ENCODE measurements at regions not wholly inside any gene's neighbourhood (a gene's known extent, or its start where the extent isn't known, plus 50 kb on each side); places are given as distances from the start of the nearest gene placed in this dataset.

DNA sequence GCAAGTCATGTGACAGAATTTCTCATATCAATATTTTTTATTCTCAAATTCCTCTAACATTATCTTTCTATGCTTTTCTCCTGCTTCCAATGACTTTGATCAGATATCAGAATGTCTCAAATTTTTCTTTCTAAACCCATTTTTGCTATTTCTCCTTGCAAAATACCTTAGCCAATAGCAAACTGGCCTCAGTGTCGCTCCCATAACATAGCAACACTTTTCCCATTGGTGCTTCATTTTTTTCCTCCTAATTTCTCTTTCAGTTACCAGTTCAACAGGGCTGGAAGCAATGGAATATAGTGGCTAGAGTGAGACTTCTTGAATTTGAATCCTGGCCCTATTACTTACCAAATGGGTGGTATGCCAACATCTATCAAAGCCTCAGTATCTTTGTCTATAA, 1091.6 kb downstream of the C4orf33 start:
- peaks cover 13 to 20% of the 10 kb centered on the region in 2 donors for H3K9me3 Mint-ChIP-seq
- H3K4me3 Mint-ChIP-seq = no peak overlapping the region

DNA sequence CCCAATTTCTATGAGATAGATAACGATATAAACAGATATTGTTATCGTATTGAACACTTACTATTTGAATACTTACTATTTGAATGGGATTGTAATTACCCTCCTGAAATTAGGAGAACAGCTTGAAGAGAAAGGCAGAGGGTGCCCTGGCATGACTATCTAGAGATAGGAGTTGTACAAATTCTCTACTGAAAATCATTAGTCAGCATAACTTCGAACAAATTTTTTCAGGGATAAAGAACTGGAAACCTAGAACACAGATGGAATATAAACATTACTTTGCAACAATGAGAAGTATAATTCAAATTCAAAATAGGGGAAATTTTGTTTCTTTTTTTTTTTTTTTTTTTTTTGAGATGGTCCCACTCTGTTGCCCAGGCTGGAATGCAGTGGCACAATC, 1096.8 kb downstream of the C4orf33 start:
- Mint-ChIP-seq H3K4me3 (no peak overlapping the region), H3K27me3 (no peaks in the 10 kb centered on the region), H3K9me3 (peaks cover 15 to 18% of the 10 kb centered on the region in 2 donors), H3K4me1 (ENCODE audit: low read depth in 2 of 2) (no peaks in the 10 kb centered on the region), H3K27ac (no peak overlapping the region), H3K36me3 (ENCODE audit: insufficient read depth) (peaks cover 8% of the 10 kb centered on the region)
- DNase-seq (no peak), ATAC-seq (replicated peaks) (no peak)

More for the DNA sequence above, 1091.6 kb downstream of the C4orf33 start:
- DNase-seq (no peak), ATAC-seq (replicated peaks) (no peak)
- no peak overlapping the region for H3K27ac Mint-ChIP-seq
- H3K27me3 Mint-ChIP-seq = no peaks in the 10 kb centered on the region
- H3K36me3 Mint-ChIP-seq (ENCODE audit: insufficient read depth) = no peaks in the 10 kb centered on the region
- H3K4me1 Mint-ChIP-seq (ENCODE audit: low read depth in 2 of 2) = no peaks in the 10 kb centered on the region

DNA sequence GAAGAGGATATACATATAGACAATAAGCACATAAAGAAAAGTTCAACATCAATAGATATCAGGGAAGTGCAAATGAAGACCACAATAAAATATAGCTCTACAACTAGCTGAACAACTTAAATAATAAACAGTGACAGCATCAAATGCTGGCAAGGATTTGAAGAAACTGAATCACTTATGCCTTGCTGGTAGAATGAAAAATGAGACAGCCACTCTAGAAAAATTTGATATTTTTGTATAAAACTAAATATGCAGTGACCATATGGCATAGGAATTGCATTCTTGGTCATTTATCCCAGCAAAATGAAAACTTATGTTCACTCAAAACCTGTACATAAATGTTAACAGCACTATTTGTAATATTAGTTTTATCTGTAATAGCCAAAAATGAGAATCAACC, 1102.0 kb downstream of the C4orf33 start:
- no peaks in the 10 kb centered on the region for H3K4me1 Mint-ChIP-seq (ENCODE audit: low read depth in 2 of 2)
- peaks cover 8 to 14% of the 10 kb centered on the region in 2 donors for H3K9me3 Mint-ChIP-seq
- no peak for ATAC-seq (replicated peaks)
- DNase-seq = no peak
- H3K4me3 Mint-ChIP-seq = no peak overlapping the region
- no peak overlapping the region for H3K27ac Mint-ChIP-seq
- H3K27me3 Mint-ChIP-seq = no peaks in the 10 kb centered on the region
- peaks cover 8% of the 10 kb centered on the region for H3K36me3 Mint-ChIP-seq (ENCODE audit: insufficient read depth)

DNA sequence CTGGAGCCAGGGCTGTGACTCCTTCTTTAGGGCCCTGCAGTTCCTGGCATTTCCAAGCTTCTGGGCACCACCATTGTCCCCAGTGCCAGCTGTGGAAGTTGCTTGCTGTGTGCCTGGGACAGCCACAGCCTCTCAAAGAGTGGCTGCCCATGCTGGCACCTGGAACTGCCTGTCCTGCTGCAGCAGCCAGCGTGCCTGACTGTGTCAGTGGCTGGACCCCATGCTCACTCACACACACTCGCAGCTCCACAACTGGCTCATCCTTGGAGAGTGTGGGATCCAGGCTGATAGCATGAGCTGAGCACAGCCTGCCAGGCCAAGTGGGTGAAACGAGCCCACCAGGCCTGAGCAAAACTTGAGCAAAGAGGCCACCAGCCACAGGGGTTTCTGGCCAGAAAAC, 1107.6 kb downstream of the C4orf33 start:
- Mint-ChIP-seq H3K4me1 (ENCODE audit: low read depth in 2 of 2) (no peaks in the 10 kb centered on the region), H3K9me3 (peaks cover 4 to 7% of the 10 kb centered on the region in 2 donors), H3K27me3 (no peaks in the 10 kb centered on the region), H3K4me3 (no peak overlapping the region), H3K27ac (no peak overlapping the region), H3K36me3 (ENCODE audit: insufficient read depth) (no peaks in the 10 kb centered on the region)
- ATAC-seq (replicated peaks) (no peak), DNase-seq (no peak)

DNA sequence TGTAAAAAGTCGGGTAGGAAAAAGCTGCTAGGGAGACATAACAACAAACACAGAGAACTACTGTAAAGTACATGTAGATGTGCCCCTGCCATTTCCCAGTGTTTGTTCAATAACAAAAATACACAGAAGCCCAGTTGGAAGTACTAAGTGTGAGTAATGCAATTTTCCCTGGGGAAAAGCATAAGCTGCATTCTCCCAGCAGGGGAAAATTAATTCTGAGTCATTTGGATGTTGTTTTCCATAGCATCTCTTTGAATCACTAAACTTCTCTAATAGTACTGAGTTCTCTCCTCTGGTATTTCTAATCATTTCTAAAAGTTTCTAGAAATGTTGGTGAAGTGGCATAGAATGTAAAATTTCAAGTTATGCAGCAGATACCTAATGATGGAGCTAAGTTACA, 1114.9 kb downstream of the C4orf33 start:
- DNase-seq (no peak), ATAC-seq (replicated peaks) (no peak)
- H3K4me3 Mint-ChIP-seq = no peak overlapping the region
- H3K27me3 Mint-ChIP-seq = no peaks in the 10 kb centered on the region
- no peaks in the 10 kb centered on the region for H3K4me1 Mint-ChIP-seq (ENCODE audit: low read depth in 2 of 2)
- H3K9me3 Mint-ChIP-seq = no peaks in the 10 kb centered on the region
- no peak overlapping the region for H3K27ac Mint-ChIP-seq
- H3K36me3 Mint-ChIP-seq (ENCODE audit: insufficient read depth) = no peaks in the 10 kb centered on the region

DNA sequence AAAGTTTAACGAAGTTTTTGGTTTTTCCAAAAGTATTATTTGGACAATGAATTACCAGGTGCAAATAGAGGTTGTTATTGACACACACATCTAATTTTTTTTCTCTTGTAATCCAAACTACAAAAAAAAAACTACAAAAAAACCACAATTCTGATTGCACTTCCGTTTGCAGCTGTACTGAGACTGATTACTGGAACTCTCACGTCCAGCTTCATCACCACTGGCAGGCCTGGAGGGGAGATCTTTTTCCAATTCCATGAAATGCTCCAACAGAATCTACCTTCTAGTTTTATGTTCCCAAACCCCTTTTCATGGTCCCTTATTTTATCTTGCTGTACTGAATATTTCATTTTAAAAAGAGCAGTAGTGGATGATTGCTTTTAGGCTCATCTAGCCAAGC, 1118.3 kb downstream of the C4orf33 start:
- Mint-ChIP-seq H3K4me1 (ENCODE audit: low read depth in 2 of 2) (no peaks in the 10 kb centered on the region), H3K27me3 (no peaks in the 10 kb centered on the region), H3K4me3 (no peak overlapping the region), H3K36me3 (ENCODE audit: insufficient read depth) (no peaks in the 10 kb centered on the region), H3K27ac (no peak overlapping the region), H3K9me3 (no peaks in the 10 kb centered on the region)
- DNase-seq = no peak
- no peak for ATAC-seq (replicated peaks)

DNA sequence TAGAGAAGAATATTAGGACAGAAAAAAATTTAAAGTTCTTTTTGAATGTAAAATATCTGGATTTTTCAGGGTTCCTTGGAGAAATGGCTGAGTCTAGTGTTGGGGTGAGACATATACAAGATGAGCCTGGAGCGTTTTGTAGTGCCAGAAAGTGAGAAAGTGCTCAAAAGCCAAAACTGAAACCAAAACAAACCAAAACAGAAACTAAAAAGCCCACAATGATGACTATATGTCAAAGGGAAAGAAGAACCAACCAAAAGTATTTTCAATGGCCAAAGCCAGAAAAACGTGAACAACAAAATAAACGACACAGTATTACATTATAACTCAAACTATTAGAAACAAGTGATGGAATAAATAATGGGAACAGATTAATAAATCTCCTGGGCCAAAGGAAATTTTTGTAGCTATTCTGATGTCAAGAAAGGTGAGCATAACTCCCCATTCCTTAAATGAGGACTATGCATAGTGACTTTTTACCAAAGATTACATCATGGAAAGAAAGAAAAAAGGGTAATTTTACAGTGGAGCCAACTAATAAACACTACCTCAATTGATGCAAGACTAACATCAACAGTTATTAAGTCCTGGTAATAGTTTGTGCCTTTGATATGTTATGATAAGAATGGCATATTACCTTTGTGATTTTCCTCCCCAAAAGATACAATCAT, 1137.6 kb downstream of the C4orf33 start:
- peak; percentile 42 for ATAC-seq (replicated peaks)
- H3K36me3 Mint-ChIP-seq (ENCODE audit: insufficient read depth) = no peaks in the 10 kb centered on the region
- H3K4me1 Mint-ChIP-seq (ENCODE audit: low read depth in 2 of 2) = no peaks in the 10 kb centered on the region
- H3K27ac Mint-ChIP-seq = peak overlapping the region in 1 of 2 donors; percentile 26
- DNase-seq = no peak
- H3K27me3 Mint-ChIP-seq = no peaks in the 10 kb centered on the region
- peak overlapping the region in 1 of 2 donors; percentile 15 for H3K4me3 Mint-ChIP-seq
- no peaks in the 10 kb centered on the region for H3K9me3 Mint-ChIP-seq

DNA sequence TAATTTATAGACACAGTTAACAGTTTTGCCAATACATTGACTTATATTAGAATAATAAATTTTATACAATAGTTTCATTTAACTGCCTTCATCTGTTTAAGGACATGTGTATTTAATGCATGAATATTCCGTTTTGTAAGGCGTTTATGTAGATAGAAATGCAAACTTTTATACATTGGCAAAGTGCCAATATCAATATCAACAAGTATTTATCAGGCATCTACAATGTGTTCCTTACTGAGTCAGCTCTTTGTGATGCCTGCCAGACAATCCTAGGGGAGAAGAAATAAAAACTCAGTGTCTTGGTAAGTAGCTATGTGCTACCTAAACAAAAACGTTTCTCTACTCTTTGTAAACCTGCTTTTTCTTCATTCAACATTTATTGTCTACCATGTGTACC, 1142.2 kb downstream of the C4orf33 start:
- Mint-ChIP-seq H3K27me3 (no peaks in the 10 kb centered on the region), H3K27ac (no peak overlapping the region), H3K36me3 (ENCODE audit: insufficient read depth) (no peaks in the 10 kb centered on the region), H3K4me1 (ENCODE audit: low read depth in 2 of 2) (no peaks in the 10 kb centered on the region), H3K4me3 (no peak overlapping the region), H3K9me3 (peaks cover 2 to 5% of the 10 kb centered on the region in 2 donors)
- ATAC-seq (replicated peaks) (no peak), DNase-seq (no peak)

DNA sequence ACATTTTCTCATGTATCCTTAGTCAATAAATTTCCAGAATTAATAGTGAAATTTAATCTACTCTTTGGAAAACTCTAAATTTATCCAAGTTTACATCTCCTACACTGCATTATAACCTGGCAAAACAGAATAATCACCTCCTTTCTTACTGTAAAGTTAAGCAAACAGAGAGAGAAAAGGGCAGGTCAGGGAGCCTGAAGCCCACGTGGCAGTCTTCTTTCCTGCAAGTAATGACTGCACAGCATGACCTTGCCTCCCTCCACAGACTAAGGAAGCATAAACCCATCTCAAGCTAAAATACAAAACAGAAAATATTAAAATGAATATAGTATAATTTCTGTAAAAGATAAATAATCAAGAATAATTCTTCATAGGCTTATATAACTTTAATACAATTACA, 1153.0 kb downstream of the C4orf33 start:
- Mint-ChIP-seq H3K9me3 (peaks cover 0 to 2% of the 10 kb centered on the region in 2 donors), H3K4me1 (ENCODE audit: low read depth in 2 of 2) (no peaks in the 10 kb centered on the region), H3K36me3 (ENCODE audit: insufficient read depth) (no peaks in the 10 kb centered on the region), H3K4me3 (no peak overlapping the region), H3K27me3 (no peaks in the 10 kb centered on the region), H3K27ac (no peak overlapping the region)
- ATAC-seq (replicated peaks) (no peak), DNase-seq (no peak)

DNA sequence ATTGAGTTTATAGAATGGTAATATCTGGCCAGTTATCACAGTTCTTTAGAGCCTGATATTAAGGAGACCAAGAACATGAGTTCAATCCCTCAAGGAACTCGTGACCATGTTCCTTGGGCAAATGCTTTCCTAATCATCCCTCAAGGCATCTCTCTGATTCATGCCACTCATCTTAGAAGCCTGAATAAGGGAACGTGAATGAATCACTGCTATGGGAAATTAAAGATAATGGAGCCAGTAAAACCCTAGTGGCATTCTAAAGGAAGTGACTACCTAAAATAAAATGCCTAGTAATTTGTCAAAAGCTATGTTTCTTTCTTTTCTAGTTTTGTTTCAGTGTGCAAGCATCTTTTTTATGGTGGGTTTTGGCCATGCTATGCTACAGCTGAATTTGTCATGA, 1161.3 kb downstream of the C4orf33 start:
- Mint-ChIP-seq H3K36me3 (ENCODE audit: insufficient read depth) (no peaks in the 10 kb centered on the region), H3K9me3 (no peaks in the 10 kb centered on the region), H3K4me1 (ENCODE audit: low read depth in 2 of 2) (no peaks in the 10 kb centered on the region), H3K4me3 (no peak overlapping the region), H3K27ac (no peak overlapping the region), H3K27me3 (no peaks in the 10 kb centered on the region)
- ATAC-seq (replicated peaks) = no peak
- DNase-seq = no peak

DNA sequence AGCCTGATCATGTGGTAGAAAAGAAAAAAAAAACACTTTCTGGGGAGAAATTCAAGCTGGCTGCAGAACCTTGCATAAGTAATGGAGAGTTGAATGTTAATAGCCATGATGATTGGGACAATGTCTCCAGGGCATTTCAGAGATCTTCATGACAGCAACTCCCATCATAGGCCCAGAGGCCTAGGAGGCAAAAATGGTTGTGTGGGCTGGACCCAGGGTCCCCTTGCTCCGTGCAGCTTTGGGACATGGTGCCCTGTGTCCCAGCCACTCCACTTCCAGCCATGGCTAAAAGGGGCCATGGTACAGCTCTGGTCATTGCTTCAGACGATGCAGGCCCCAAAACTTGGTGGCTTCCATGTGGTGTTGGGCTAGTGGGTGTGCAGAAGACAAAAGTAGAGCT, 1170.9 kb downstream of the C4orf33 start:
- Mint-ChIP-seq H3K9me3 (peaks cover 9 to 34% of the 10 kb centered on the region in 2 donors), H3K36me3 (ENCODE audit: insufficient read depth) (no peaks in the 10 kb centered on the region), H3K4me3 (no peak overlapping the region), H3K27ac (no peak overlapping the region), H3K27me3 (no peaks in the 10 kb centered on the region), H3K4me1 (ENCODE audit: low read depth in 2 of 2) (no peaks in the 10 kb centered on the region)
- ATAC-seq (replicated peaks) = no peak
- no peak for DNase-seq

DNA sequence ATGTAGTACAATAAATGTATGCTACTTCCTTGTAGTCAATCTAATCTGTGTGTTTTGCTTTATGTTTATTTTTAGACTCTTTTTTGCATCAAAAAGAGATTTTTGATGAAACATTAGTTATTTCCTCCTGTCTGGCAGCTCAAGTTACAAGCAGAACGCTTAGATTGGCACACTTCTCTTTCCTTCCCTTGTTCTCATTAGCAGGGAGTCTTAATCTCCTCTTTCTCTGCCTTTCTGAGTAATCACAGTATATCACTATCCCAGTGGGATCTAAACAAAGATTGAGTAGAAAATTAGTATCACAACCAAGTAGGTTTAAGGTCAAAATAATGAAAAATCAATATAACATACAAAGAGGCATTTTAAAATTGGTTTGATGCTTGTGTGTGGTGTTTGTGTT, 1192.6 kb downstream of the C4orf33 start:
- DNase-seq (no peak), ATAC-seq (replicated peaks) (no peak)
- Mint-ChIP-seq H3K9me3 (peaks cover 11 to 17% of the 10 kb centered on the region in 2 donors), H3K36me3 (ENCODE audit: insufficient read depth) (no peaks in the 10 kb centered on the region), H3K27ac (no peak overlapping the region), H3K4me1 (ENCODE audit: low read depth in 2 of 2) (no peaks in the 10 kb centered on the region), H3K27me3 (no peaks in the 10 kb centered on the region), H3K4me3 (no peak overlapping the region)

DNA sequence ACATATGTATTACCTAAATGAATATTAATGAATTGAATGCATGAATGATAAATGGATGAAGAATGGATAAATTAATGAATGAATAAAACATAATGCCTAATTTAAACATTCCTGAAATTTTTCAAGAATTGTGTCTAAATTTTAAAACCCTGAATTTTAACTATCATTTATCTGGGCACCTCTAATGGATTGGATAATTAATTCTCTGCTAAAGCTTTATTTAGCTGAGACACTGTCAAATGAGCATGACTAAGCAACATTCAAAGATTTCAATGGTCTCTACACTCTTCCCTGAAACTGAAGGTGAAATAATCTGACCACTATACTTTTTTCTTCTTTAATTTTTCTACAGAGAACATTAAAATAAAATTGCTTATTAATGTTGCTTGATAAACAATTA, 1197.7 kb downstream of the C4orf33 start:
- ATAC-seq (replicated peaks) = no peak
- Mint-ChIP-seq H3K27me3 (no peaks in the 10 kb centered on the region), H3K36me3 (ENCODE audit: insufficient read depth) (no peaks in the 10 kb centered on the region)

DNA sequence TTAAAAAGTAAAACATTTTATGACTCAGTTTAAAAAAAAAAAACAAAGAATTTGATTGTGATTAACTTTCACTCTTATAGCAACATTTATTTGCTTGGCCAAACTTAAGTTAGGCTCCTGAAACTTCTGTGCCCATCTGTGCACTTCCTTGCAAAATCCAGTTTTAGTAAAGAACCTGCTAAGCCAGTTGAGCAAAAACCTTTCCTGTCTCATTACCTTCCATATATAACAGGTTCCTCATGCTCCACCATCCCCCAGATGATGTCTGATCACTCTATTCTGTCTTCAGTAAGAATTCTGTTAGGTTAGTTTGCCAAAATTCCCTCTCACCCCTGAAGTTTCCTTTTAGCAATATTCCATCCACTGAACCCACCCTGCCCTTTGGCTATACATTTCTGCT, 1200.5 kb downstream of the C4orf33 start:
- Mint-ChIP-seq H3K36me3 (ENCODE audit: insufficient read depth) (no peaks in the 10 kb centered on the region), H3K27me3 (no peaks in the 10 kb centered on the region), H3K4me3 (no peak overlapping the region), H3K27ac (no peak overlapping the region), H3K4me1 (ENCODE audit: low read depth in 2 of 2) (no peaks in the 10 kb centered on the region), H3K9me3 (peaks cover 0 to 3% of the 10 kb centered on the region in 2 donors)
- no peak for ATAC-seq (replicated peaks)
- DNase-seq = no peak

More for the DNA sequence above, 1197.7 kb downstream of the C4orf33 start:
- no peaks in the 10 kb centered on the region for H3K4me1 Mint-ChIP-seq (ENCODE audit: low read depth in 2 of 2)
- H3K4me3 Mint-ChIP-seq = no peak overlapping the region
- no peak for DNase-seq
- H3K9me3 Mint-ChIP-seq = peaks cover 8 to 14% of the 10 kb centered on the region in 2 donors
- no peak overlapping the region for H3K27ac Mint-ChIP-seq

DNA sequence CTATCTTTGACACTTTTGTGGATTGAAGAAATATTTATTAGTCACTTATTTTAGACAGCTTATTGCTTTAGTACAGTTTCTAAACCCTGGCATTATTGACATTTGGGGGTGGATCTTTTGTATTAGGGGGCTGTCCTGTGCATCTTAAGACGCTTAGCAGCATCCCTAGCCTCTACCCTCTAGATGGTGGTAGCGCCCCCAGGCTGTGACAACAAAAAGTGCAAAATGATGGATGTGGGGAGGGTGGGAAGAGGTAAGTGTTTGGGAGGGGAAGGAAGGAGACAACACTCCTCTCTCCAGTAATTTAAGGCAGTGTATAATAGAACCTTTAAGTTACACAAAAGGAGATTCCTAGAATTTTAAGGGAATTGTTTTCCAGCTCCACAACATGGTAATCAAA, 1210.6 kb downstream of the C4orf33 start:
- H3K9me3 Mint-ChIP-seq = peaks cover 4 to 7% of the 10 kb centered on the region in 2 donors
- no peak for ATAC-seq (replicated peaks)
- no peaks in the 10 kb centered on the region for H3K27me3 Mint-ChIP-seq
- H3K36me3 Mint-ChIP-seq (ENCODE audit: insufficient read depth) = no peaks in the 10 kb centered on the region
- H3K4me3 Mint-ChIP-seq = no peak overlapping the region
- H3K27ac Mint-ChIP-seq = no peak overlapping the region
- H3K4me1 Mint-ChIP-seq (ENCODE audit: low read depth in 2 of 2) = no peaks in the 10 kb centered on the region
- DNase-seq = no peak

Measured in effector memory CD8-positive, alpha-beta T cell (primary cell).